H1 (cell line): ENCODE measurements at regions not wholly inside any gene's neighbourhood (a gene's known extent, or its start where the extent isn't known, plus 50 kb on each side); places are given as distances from the start of the nearest gene placed in this dataset.

Experiments
- CTCF ChIA-PET: fragments of 300-600 bp; sonication (Branson Sonifier 250); formaldehyde crosslinking; loops from one replicate; lab custom pipeline; 2021; ENCODE audit not compliant: partially characterized antibody; lab: Charles Lee
- POLR2A ChIA-PET: fragments of 300-600 bp; sonication (Branson Sonifier 250); formaldehyde crosslinking; loops from one replicate; lab custom pipeline; 2021; ENCODE audit warnings: inconsistent platforms; ENCODE audit not compliant: partially characterized antibody; lab: Charles Lee
- DNase-seq, 2 experiments: peaks; one replicate each; pipeline versions ENCODE4 v3.0.0 to v3.0.0-alpha.2; 2010 to 2022; ENCODE audit warnings: low spot score in 2 of 2, low read depth in 1 of 2, mixed read lengths in 1 of 2
- FAIRE-seq: peaks from 2 replicates; lab custom pipeline; 2011; peaks lifted over from hg19 to GRCh38; lab: Jason Lieb, UNC
- H2AFZ ChIP-seq: 2 replicates; pipeline ENCODE4 v1.8.1; 2012; ENCODE audit warnings: low read length, inconsistent platforms
- H2AK5ac ChIP-seq: 2 replicates; pipeline ENCODE4 v1.6.1; 2013; ENCODE audit warnings: low read depth, low read length
- H2BK120ac ChIP-seq: replicated peaks from 2 replicates; pipeline ENCODE3; 2013; ENCODE audit warnings: low read depth, low read length, inconsistent platforms
- H2BK12ac ChIP-seq: 2 replicates; pipeline ENCODE4 v1.6.1; 2013; ENCODE audit warnings: low read depth, low read length
- H2BK15ac ChIP-seq: 2 replicates; pipeline ENCODE4 v1.6.1; 2013; ENCODE audit warnings: low read length
- H2BK20ac ChIP-seq: 2 replicates; pipeline ENCODE4 v1.6.1; 2013; ENCODE audit warnings: low read length
- H2BK5ac ChIP-seq: 2 replicates; pipeline ENCODE4 v1.6.1; 2013; ENCODE audit warnings: low read depth, low read length
- H3K14ac ChIP-seq: 2 replicates; pipeline ENCODE4 v1.6.1; 2013; ENCODE audit warnings: inconsistent platforms; ENCODE audit not compliant: insufficient read length
- H3K18ac ChIP-seq: 2 replicates; pipeline ENCODE4 v1.6.1; 2013; ENCODE audit warnings: low read length; ENCODE audit errors: extremely low read depth
- H3K23ac ChIP-seq: 2 replicates; pipeline ENCODE4 v1.6.1; 2013; ENCODE audit warnings: inconsistent platforms; ENCODE audit not compliant: insufficient read length
- H3K23me2 ChIP-seq: 2 replicates; pipeline ENCODE4 v1.6.1; 2013; ENCODE audit warnings: low read depth, low read length
- H3K27ac ChIP-seq: 2 replicates; pipeline ENCODE4 v1.6.1; 2011; ENCODE audit warnings: low read depth, low read length, inconsistent platforms
- H3K27me3 ChIP-seq, 4 experiments: replicated peaks in 1 of 4; 1 replicate in 1 of 4; 2 replicates in 3 of 4; pipeline versions ENCODE4 v1.6.1 to v1.8.1; 2011 to 2013; ENCODE audit warnings: low read length in 3 of 4, mild to moderate bottlenecking in 3 of 4, inconsistent platforms in 2 of 4, mixed read lengths in 2 of 4, moderate library complexity in 1 of 4; ENCODE audit not compliant: control insufficient read depth in 3 of 4, insufficient read depth in 3 of 4; ENCODE audit errors: extremely low read depth in 1 of 4
- H3K36me3 ChIP-seq, 4 experiments: 2 replicates each; pipeline versions ENCODE4 v1.6.1 to v1.8.1; 2011 to 2013; ENCODE audit warnings: mild to moderate bottlenecking in 4 of 4, low read length in 3 of 4, moderate library complexity in 2 of 4, control low read depth in 1 of 4, inconsistent platforms in 1 of 4; ENCODE audit not compliant: insufficient read depth in 4 of 4, control insufficient read depth in 2 of 4
- H3K4ac ChIP-seq: replicated peaks from 2 replicates; pipeline ENCODE3; 2013; ENCODE audit warnings: low read length, low read depth, mixed read lengths, inconsistent platforms; ENCODE audit not compliant: insufficient read length
- H3K4me1 ChIP-seq, 4 experiments: replicated peaks in 1 of 4; 1 replicate in 1 of 4; 2 replicates in 3 of 4; pipeline versions ENCODE4 v1.6.1 to v1.8.1; 2011 to 2013; ENCODE audit warnings: low read length in 3 of 4, inconsistent platforms in 2 of 4, mixed read lengths in 1 of 4; ENCODE audit not compliant: insufficient read depth in 4 of 4, control insufficient read depth in 3 of 4
- H3K4me2 ChIP-seq, 2 experiments: 2 replicates each; pipeline versions ENCODE4 v1.6.1 to v1.8.1; 2011 to 2013; ENCODE audit warnings: low read depth in 2 of 2, low read length in 2 of 2, control low read depth in 1 of 2, inconsistent platforms in 1 of 2, mild to moderate bottlenecking in 1 of 2; ENCODE audit not compliant: insufficient read depth in 1 of 2
- H3K4me3 ChIP-seq, 4 experiments: fragments of 200-600, 300-600 bp in 1 of 4; sonication (generic), shearing (Covaris generic), sonication (Bioruptor Twin) in 1 of 4; 2 replicates each; pipeline versions ENCODE4 v1.5.1 to v1.8.1; 2011 to 2016; ENCODE audit warnings: low read length in 4 of 4, low read depth in 3 of 4, control low read depth in 2 of 4, inconsistent platforms in 2 of 4, mild to moderate bottlenecking in 2 of 4, mixed read lengths in 1 of 4, moderate library complexity in 1 of 4; ENCODE audit not compliant: insufficient read depth in 2 of 4; ENCODE audit errors: extremely low read depth in 1 of 4
- H3K56ac ChIP-seq: replicated peaks from 2 replicates; pipeline ENCODE3; 2013; ENCODE audit warnings: low read depth, mild to moderate bottlenecking, mixed read lengths, low read length, inconsistent platforms; ENCODE audit not compliant: insufficient read length
- H3K79me1 ChIP-seq: 2 replicates; pipeline ENCODE4 v1.6.1; 2013; ENCODE audit warnings: low read depth, low read length, control low read depth
- H3K79me2 ChIP-seq, 2 experiments: 2 replicates each; pipeline versions ENCODE4 v1.6.1 to v1.8.1; 2012 to 2013; ENCODE audit warnings: low read length in 2 of 2, mild to moderate bottlenecking in 2 of 2, inconsistent platforms in 1 of 2; ENCODE audit not compliant: insufficient read depth in 2 of 2, control insufficient read depth in 1 of 2
- H3K9ac ChIP-seq, 4 experiments: replicated peaks in 1 of 4; 1 replicate in 1 of 4; 2 replicates in 3 of 4; pipeline versions ENCODE4 v1.6.1 to v1.8.1; 2011 to 2013; ENCODE audit warnings: low read depth in 3 of 4, low read length in 3 of 4, control low read depth in 2 of 4, mild to moderate bottlenecking in 2 of 4, moderate library complexity in 2 of 4, inconsistent platforms in 1 of 4; ENCODE audit errors: extremely low read depth in 1 of 4
- H3K9me3 ChIP-seq, 2 experiments: 2 replicates each; pipeline versions ENCODE4 v1.6.1 to v1.8.1; 2012 to 2013; ENCODE audit warnings: mild to moderate bottlenecking in 2 of 2, moderate library complexity in 2 of 2, control low read depth in 1 of 2, inconsistent platforms in 1 of 2, low read depth in 1 of 2, low read length in 1 of 2, mixed read lengths in 1 of 2; ENCODE audit not compliant: insufficient read depth in 2 of 2
- H4K20me1 ChIP-seq, 2 experiments: replicated peaks in 1 of 2; 2 replicates each; pipeline versions ENCODE3 to v1.8.1; 2011 to 2013; ENCODE audit warnings: inconsistent platforms in 2 of 2, low read length in 2 of 2, mild to moderate bottlenecking in 1 of 2; ENCODE audit not compliant: insufficient read depth in 2 of 2, control insufficient read depth in 1 of 2
- H4K5ac ChIP-seq: 2 replicates; pipeline ENCODE4 v1.6.1; 2013; ENCODE audit warnings: low read length, low read depth, mixed read lengths, inconsistent platforms; ENCODE audit not compliant: insufficient read length
- H4K8ac ChIP-seq: 2 replicates; pipeline ENCODE4 v1.8.0; 2013; ENCODE audit warnings: mild to moderate bottlenecking, moderate library complexity, low read length, inconsistent platforms; ENCODE audit not compliant: insufficient read depth; ENCODE audit errors: extremely low read depth
- H4K91ac ChIP-seq: replicated peaks from 2 replicates; pipeline ENCODE3; 2013; ENCODE audit warnings: low read length, mixed read lengths, inconsistent platforms; ENCODE audit not compliant: insufficient read length
- BACH1 ChIP-seq: IDR thresholded peaks from 2 replicates; pipeline ENCODE4 v1.6.1; 2012; ENCODE audit warnings: low read length, improper control_type of control experiment
- CEBPB ChIP-seq: IDR thresholded peaks from 2 replicates; pipeline ENCODE4 v1.6.1; 2012; ENCODE audit warnings: low read depth, low read length
- E2F6 ChIP-seq: IDR thresholded peaks from 2 replicates; pipeline ENCODE4 v1.6.1; 2012; ENCODE audit warnings: inconsistent platforms
- EGR1 ChIP-seq: IDR thresholded peaks from 2 replicates; pipeline ENCODE4 v1.6.1; 2011; ENCODE audit warnings: low read depth, low read length, borderline replicate concordance
- EP300 ChIP-seq, 2 experiments: IDR thresholded peaks; 1 replicate in 1 of 2; 2 replicates in 1 of 2; pipeline ENCODE4 v1.6.1; 2011 to 2012; ENCODE audit warnings: low read depth in 2 of 2, low read length in 2 of 2, mild to moderate bottlenecking in 2 of 2, borderline replicate concordance in 1 of 2, inconsistent platforms in 1 of 2, moderate library complexity in 1 of 2
- EZH2 ChIP-seq: fragments of 200-600 bp; sonication (generic); IDR thresholded peaks from 2 replicates; pipeline ENCODE4 v1.7.1; 2012; ENCODE audit warnings: low read depth, mild to moderate bottlenecking, moderate library complexity, low read length, inconsistent platforms; ENCODE audit not compliant: severe bottlenecking
- HDAC6 ChIP-seq: IDR thresholded peaks from one replicate; pipeline ENCODE4 v1.7.1; 2012; ENCODE audit warnings: low read depth, mild to moderate bottlenecking, inconsistent platforms, low read length, moderate library complexity
- MAFK ChIP-seq: IDR thresholded peaks from 2 replicates; pipeline ENCODE4 v1.6.1; 2012; ENCODE audit warnings: low read depth, mild to moderate bottlenecking, improper control_type of control experiment, low read length
- NRF1 ChIP-seq: IDR thresholded peaks from 2 replicates; pipeline ENCODE4 v1.6.1; 2011; ENCODE audit warnings: mild to moderate bottlenecking, low read depth, low read length, improper control_type of control experiment
- PHF8 ChIP-seq: fragments of 200-600 bp; sonication (generic); conservative IDR thresholded peaks from 2 replicates; pipeline ENCODE4 v1.7.1; 2012; ENCODE audit warnings: low read depth, mild to moderate bottlenecking, inconsistent platforms, low read length, moderate library complexity
- RXRA ChIP-seq: IDR thresholded peaks from 2 replicates; pipeline ENCODE4 v1.6.1; 2011; ENCODE audit warnings: low read depth, mild to moderate bottlenecking, low read length, moderate library complexity; ENCODE audit not compliant: insufficient read depth
- SIX5 ChIP-seq: IDR thresholded peaks from 2 replicates; pipeline ENCODE4 v1.6.1; 2011; ENCODE audit warnings: mild to moderate bottlenecking, low read depth, low read length
- SP2 ChIP-seq: IDR thresholded peaks from 2 replicates; pipeline ENCODE4 v1.6.1; 2012; ENCODE audit warnings: mild to moderate bottlenecking, low read length, inconsistent platforms
- SRF ChIP-seq: IDR thresholded peaks from 2 replicates; pipeline ENCODE4 v1.6.1; 2011; ENCODE audit warnings: mild to moderate bottlenecking, low read depth, low read length, moderate library complexity
- WGBS, 2 experiments: shearing (Covaris generic) in 1 of 2; methylation state at CpG; one replicate each; pipeline versions ENCODE4 v1.1.6 to v1.1.7; 2013 to 2015; ENCODE audit warnings: low lambda C conversion rate in 2 of 2, mixed read lengths in 2 of 2, inconsistent platforms in 1 of 2, low coverage in 1 of 2, missing lambda C conversion rate in 1 of 2; ENCODE audit not compliant: insufficient replicate concordance in 2 of 2, insufficient coverage in 1 of 2, insufficient read length in 1 of 2; ENCODE audit errors: extremely low coverage in 1 of 2, missing lambda C conversion rate in 1 of 2; 5-methylcytosine and 5-hydroxymethylcytosine counted together

GRCh38 chr17:34125921-34126320 is 129.2 kb upstream of the CCL2 start:
- no peak overlapping the region for H3K4ac ChIP-seq
- H3K4me2 ChIP-seq, result no peak overlapping the region
- H3K27me3 ChIP-seq, result no peaks in the 10 kb centered on the region; a peak in 1 of 7 replicates
- H3K14ac ChIP-seq, result no peak overlapping the region
- H2BK120ac ChIP-seq, result no peak overlapping the region
- H3K4me3 ChIP-seq, result no peak overlapping the region
- H3K9me3 ChIP-seq, result no peaks in the 10 kb centered on the region
- WGBS, 2 experiments, result 87% methylated on average over 3 of the region's 3 CpGs; no CpG with 5 or more reads in 1 of the 2 experiments
- H2AFZ ChIP-seq, result no peak overlapping the region
- ChIA-PET POLR2A (no interaction called here), CTCF (interaction anchor here (0.8 to 16.4 kb wide), 4 partner anchors 20 to 401 kb away, joined by 3 to 145 read pairs (median 4); no protein-coding TSS in a partner anchor)
- H3K18ac ChIP-seq, result no peak overlapping the region
- H4K20me1 ChIP-seq, result no peaks in the 10 kb centered on the region
- no peak overlapping the region for H3K9ac ChIP-seq
- no peak overlapping the region for H4K5ac ChIP-seq
- no peak overlapping the region for H2BK15ac ChIP-seq
- H3K23me2 ChIP-seq, result no peaks in the 10 kb centered on the region
- H3K27ac ChIP-seq, result no peak overlapping the region
- H3K56ac ChIP-seq, result no peak overlapping the region
- H3K79me1 ChIP-seq, result no peaks in the 10 kb centered on the region; the same call in 1 of the 2 replicates
- H3K23ac ChIP-seq, result no peak overlapping the region
- H3K79me2 ChIP-seq, result no peaks in the 10 kb centered on the region
- H3K4me1 ChIP-seq, result peaks cover 0 to under 1% (median 0%) of the 10 kb centered on the region in 4 experiments; a peak in 1 of 7 replicates
- no peak overlapping the region for H4K91ac ChIP-seq
- H2BK20ac ChIP-seq, result no peak overlapping the region
- 0 out of 2 replicates have a peak overlapping the region, but pooled peaks have one; percentile 25 for H2AK5ac ChIP-seq
- H4K8ac ChIP-seq, result no peak overlapping the region
- no peak overlapping the region for H2BK5ac ChIP-seq
- DNase-seq, result peak in 1 of 2 experiments; percentile 31
- FAIRE-seq, result no peak
- H2BK12ac ChIP-seq, result no peak overlapping the region
- H3K36me3 ChIP-seq, result no peaks in the 10 kb centered on the region; a peak in 2 of 8 replicates
- TF ChIP-seq E2F6 (no peak), NRF1 (no peak), SP2 (no peak), HDAC6 (no peak), MAFK (no peak), PHF8 (no peak), SIX5 (no peak), EP300 (IDR thresholded peaks at IDR 0.05; ENCODE audit: borderline replicate concordance in 1 of 2, low read depth in 2 of 2, low read length in 2 of 2) (no peak), RXRA (no peak), EGR1 (no peak), CEBPB (no peak), SRF (no peak), BACH1 (no peak), EZH2 (no peak)
